DND-41 (cell line): ENCODE measurements at regions not wholly inside any gene's neighbourhood (a gene's known extent, or its start where the extent isn't known, plus 50 kb on each side); places are given as distances from the start of the nearest gene placed in this dataset.
"Not testable (repeated sequence)": the region's sequence is repeated elsewhere in the genome, so short reads cannot be mapped to it uniquely, and the experiment has no call there.

Experiments used
- ATAC-seq: fragments of 200-7000 bp; cut with Tn5 transposase; 3 replicates; pipeline ENCODE4 v1.9.1; 2021; ENCODE audit warnings: low read depth; ENCODE audit not compliant: insufficient read depth
- DNase-seq: peaks from one replicate; pipeline ENCODE4 v3.0.0-alpha.2; 2020
- H2AFZ ChIP-seq: 2 replicates; pipeline ENCODE4 v1.6.0; 2012; ENCODE audit warnings: low read depth, low read length
- H3K27ac ChIP-seq: 2 replicates; pipeline ENCODE4 v1.5.1; 2012; ENCODE audit warnings: low read length, inconsistent platforms
- H3K27me3 ChIP-seq: fragments of 200-600 bp; sonication (generic); 2 replicates; pipeline ENCODE4 v1.6.0; 2012; ENCODE audit warnings: low read length, mild to moderate bottlenecking, inconsistent platforms; ENCODE audit not compliant: insufficient read depth, poor library complexity
- H3K36me3 ChIP-seq: 2 replicates; pipeline ENCODE4 v1.5.1; 2012; ENCODE audit warnings: low read length, inconsistent platforms; ENCODE audit not compliant: insufficient read depth
- H3K4me1 ChIP-seq: 2 replicates; pipeline ENCODE4 v1.5.1; 2012; ENCODE audit warnings: mild to moderate bottlenecking, low read length; ENCODE audit not compliant: insufficient read depth
- H3K4me2 ChIP-seq: 2 replicates; pipeline ENCODE4 v1.6.0; 2012; ENCODE audit warnings: mild to moderate bottlenecking, moderate library complexity, low read length, inconsistent platforms; ENCODE audit not compliant: insufficient read depth
- H3K4me3 ChIP-seq, 2 experiments: fragments of 200-600 bp in 1 of 2; shearing (Covaris generic) in 1 of 2; 2 replicates each; pipeline ENCODE4 v1.5.1; 2012 to 2016; ENCODE audit warnings: inconsistent platforms in 2 of 2, low read length in 2 of 2, mild to moderate bottlenecking in 2 of 2, low read depth in 1 of 2, moderate library complexity in 1 of 2
- H3K79me2 ChIP-seq: 2 replicates; pipeline ENCODE4 v1.6.0; 2012; ENCODE audit warnings: low read length, inconsistent platforms; ENCODE audit not compliant: insufficient read depth
- H3K9ac ChIP-seq: 2 replicates; pipeline ENCODE4 v1.6.0; 2012; ENCODE audit warnings: low read depth, mild to moderate bottlenecking, inconsistent platforms, low read length, moderate library complexity
- H3K9me3 ChIP-seq: 2 replicates; pipeline ENCODE4 v1.5.1; 2012; ENCODE audit warnings: low read length, moderate library complexity, mild to moderate bottlenecking, inconsistent platforms; ENCODE audit not compliant: insufficient read depth, severe bottlenecking
- H4K20me1 ChIP-seq: 2 replicates; pipeline ENCODE4 v1.6.0; 2012; ENCODE audit warnings: low read length; ENCODE audit not compliant: insufficient read depth
- EZH2 ChIP-seq: IDR thresholded peaks from 3 replicates; pipeline ENCODE4 v1.6.1; 2012; ENCODE audit warnings: borderline replicate concordance, low read depth, mild to moderate bottlenecking, moderate library complexity, low read length, inconsistent platforms; ENCODE audit not compliant: severe bottlenecking
- TF ChIP-seq, protein P1 (sequence below): IDR thresholded peaks from 2 replicates; pipeline ENCODE4 v1.5.1; 2012; ENCODE audit warnings: borderline replicate concordance, low read length, moderate library complexity, mild to moderate bottlenecking; ENCODE audit not compliant: poor library complexity, severe bottlenecking; ENCODE audit errors: extremely low read depth

GRCh38 chr2:53209679-53210458 is 557.7 kb upstream of the CHAC2 start:
- Histone ChIP-seq H3K4me3 (no peak overlapping the region), H3K9me3 (no peaks in the 10 kb centered on the region), H3K9ac (no peak overlapping the region), H3K79me2 (no peaks in the 10 kb centered on the region), H4K20me1 (no peaks in the 10 kb centered on the region), H3K4me1 (no peaks in the 10 kb centered on the region), H3K36me3 (no peaks in the 10 kb centered on the region), H3K27me3 (no peaks in the 10 kb centered on the region), H3K4me2 (no peak overlapping the region), H2AFZ (no peak overlapping the region), H3K27ac (no peak overlapping the region)
- DNase-seq: no peak
- TF ChIP-seq, protein P1, sequence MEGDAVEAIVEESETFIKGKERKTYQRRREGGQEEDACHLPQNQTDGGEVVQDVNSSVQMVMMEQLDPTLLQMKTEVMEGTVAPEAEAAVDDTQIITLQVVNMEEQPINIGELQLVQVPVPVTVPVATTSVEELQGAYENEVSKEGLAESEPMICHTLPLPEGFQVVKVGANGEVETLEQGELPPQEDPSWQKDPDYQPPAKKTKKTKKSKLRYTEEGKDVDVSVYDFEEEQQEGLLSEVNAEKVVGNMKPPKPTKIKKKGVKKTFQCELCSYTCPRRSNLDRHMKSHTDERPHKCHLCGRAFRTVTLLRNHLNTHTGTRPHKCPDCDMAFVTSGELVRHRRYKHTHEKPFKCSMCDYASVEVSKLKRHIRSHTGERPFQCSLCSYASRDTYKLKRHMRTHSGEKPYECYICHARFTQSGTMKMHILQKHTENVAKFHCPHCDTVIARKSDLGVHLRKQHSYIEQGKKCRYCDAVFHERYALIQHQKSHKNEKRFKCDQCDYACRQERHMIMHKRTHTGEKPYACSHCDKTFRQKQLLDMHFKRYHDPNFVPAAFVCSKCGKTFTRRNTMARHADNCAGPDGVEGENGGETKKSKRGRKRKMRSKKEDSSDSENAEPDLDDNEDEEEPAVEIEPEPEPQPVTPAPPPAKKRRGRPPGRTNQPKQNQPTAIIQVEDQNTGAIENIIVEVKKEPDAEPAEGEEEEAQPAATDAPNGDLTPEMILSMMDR: no peak
- no peak for TF ChIP-seq EZH2
- no peak for ATAC-seq

DNA sequence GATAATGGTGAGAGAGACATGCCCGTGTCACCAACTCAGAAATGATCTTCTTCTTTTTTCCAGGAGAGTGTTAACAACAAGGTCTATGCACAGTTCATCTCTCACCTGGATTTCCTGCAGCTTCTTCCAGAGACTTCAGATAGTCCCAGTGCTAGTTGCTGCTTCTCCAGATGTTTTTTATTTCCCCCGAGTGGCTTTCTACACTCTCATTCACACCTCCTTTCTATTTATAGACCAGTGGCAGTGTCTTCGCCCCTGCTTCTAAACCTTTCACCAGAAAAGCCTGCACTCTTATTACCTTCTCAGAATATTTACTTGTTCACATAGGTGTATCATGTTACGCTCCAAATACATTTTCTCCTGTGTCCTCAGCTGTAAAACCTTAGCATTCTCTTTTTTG is 558.8 kb upstream of the CHAC2 start:
- Histone ChIP-seq H4K20me1 (no peaks in the 10 kb centered on the region), H3K4me1 (no peaks in the 10 kb centered on the region), H3K36me3 (no peaks in the 10 kb centered on the region), H3K9me3 (no peaks in the 10 kb centered on the region), H3K27me3 (no peaks in the 10 kb centered on the region), H2AFZ (no peak overlapping the region), H3K4me2 (no peak overlapping the region), H3K9ac (no peak overlapping the region), H3K4me3 (no peak overlapping the region), H3K79me2 (no peaks in the 10 kb centered on the region), H3K27ac (no peak overlapping the region)
- TF ChIP-seq, protein P1: no peak
- no peak for TF ChIP-seq EZH2
- DNase-seq (no peak), ATAC-seq (no peak)

GRCh38 chr2:53206226-53206625 is 561.4 kb upstream of the CHAC2 start:
- not testable (repeated sequence) for H3K9ac ChIP-seq, H3K4me3 ChIP-seq, H2AFZ ChIP-seq, H3K4me2 ChIP-seq, H3K9me3 ChIP-seq, H3K36me3 ChIP-seq, DNase-seq, H4K20me1 ChIP-seq, ATAC-seq, H3K79me2 ChIP-seq, H3K27me3 ChIP-seq, H3K4me1 ChIP-seq, H3K27ac ChIP-seq

DNA sequence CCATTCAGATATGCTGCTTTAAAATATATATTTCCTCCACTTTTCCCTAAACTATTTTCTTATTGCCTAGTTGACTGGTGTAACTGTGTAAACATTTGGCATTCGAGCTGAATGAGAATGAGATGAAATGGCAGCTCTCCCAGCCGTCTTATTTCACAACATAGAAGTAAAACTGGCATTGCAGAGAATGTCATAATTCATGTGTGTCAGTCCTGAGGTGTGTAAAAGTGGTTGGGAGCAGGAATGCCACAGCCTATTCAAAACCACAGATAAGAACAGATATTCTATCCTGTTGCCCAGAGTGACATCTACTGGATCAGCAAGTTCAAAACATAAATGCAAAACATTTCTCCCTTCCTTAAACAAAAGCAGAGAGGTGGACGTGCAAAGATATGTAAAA is 565.5 kb upstream of the CHAC2 start:
- Histone ChIP-seq H4K20me1 (no peaks in the 10 kb centered on the region), H3K27me3 (no peaks in the 10 kb centered on the region), H3K27ac (no peak overlapping the region), H3K4me3 (no peak overlapping the region), H3K4me2 (no peak overlapping the region), H3K36me3 (no peaks in the 10 kb centered on the region), H3K79me2 (no peaks in the 10 kb centered on the region), H3K9me3 (no peaks in the 10 kb centered on the region), H3K4me1 (no peaks in the 10 kb centered on the region), H2AFZ (no peak overlapping the region), H3K9ac (no peak overlapping the region)
- no peak for DNase-seq
- TF ChIP-seq, protein P1: no peak
- TF ChIP-seq EZH2: no peak
- no peak for ATAC-seq
